ENCODE measurements at regions not wholly inside any gene's neighbourhood (a gene's known extent, or its start where the extent isn't known, plus 50 kb on each side); places are given as distances from the start of the nearest gene placed in this dataset.

- TF ChIP-seq, protein P1, sequence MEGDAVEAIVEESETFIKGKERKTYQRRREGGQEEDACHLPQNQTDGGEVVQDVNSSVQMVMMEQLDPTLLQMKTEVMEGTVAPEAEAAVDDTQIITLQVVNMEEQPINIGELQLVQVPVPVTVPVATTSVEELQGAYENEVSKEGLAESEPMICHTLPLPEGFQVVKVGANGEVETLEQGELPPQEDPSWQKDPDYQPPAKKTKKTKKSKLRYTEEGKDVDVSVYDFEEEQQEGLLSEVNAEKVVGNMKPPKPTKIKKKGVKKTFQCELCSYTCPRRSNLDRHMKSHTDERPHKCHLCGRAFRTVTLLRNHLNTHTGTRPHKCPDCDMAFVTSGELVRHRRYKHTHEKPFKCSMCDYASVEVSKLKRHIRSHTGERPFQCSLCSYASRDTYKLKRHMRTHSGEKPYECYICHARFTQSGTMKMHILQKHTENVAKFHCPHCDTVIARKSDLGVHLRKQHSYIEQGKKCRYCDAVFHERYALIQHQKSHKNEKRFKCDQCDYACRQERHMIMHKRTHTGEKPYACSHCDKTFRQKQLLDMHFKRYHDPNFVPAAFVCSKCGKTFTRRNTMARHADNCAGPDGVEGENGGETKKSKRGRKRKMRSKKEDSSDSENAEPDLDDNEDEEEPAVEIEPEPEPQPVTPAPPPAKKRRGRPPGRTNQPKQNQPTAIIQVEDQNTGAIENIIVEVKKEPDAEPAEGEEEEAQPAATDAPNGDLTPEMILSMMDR (IDR thresholded peaks at IDR 0.05; ENCODE audit: poor library complexity), result no peak
- TF ChIP-seq EZH2 (IDR thresholded peaks at IDR 0.05; ENCODE audit: borderline replicate concordance) (no peak), EZH2phosphoT487 (IDR thresholded peaks at IDR 0.05; ENCODE audit: low read depth, severe bottlenecking, unreplicated experiment) (no peak)
Observed at GRCh38 chr10:90987383-90987782, 66.5 kb upstream of the ANKRD1 start.

Data from hepatocyte (in vitro differentiated cells).